SK-MEL-5 (cell line): ENCODE measurements at regions not wholly inside any gene's neighbourhood (a gene's known extent, or its start where the extent isn't known, plus 50 kb on each side); places are given as distances from the start of the nearest gene placed in this dataset.
"Not testable (repeated sequence)": the region's sequence is repeated elsewhere in the genome, so short reads cannot be mapped to it uniquely, and the experiment has no call there.

Experiments
- DNase-seq: peaks from one replicate; pipeline ENCODE4 v3.0.0-alpha.2; 2016; ENCODE audit warnings: low read depth, low spot score
- in situ Hi-C: cut with HindIII; loops from 2 replicates; pipeline ENCODE4 v1.10.0; 2016; ENCODE audit warnings: low sequenced_read_pairs, high pct_unique_total_duplicates, low pct_unique_long_range_greater_than_20kb

- DNase-seq, in situ Hi-C loops: not testable (repeated sequence)
Observed at GRCh38 chr4:187505798-187506141, 489.8 kb upstream of the ZFP42 start.

GRCh38 chr4:187516224-187516623 is 479.3 kb upstream of the ZFP42 start:
- in situ Hi-C loops: no loop called here
- DNase-seq: no peak

GRCh38 chr4:187541666-187542065 is 453.9 kb upstream of the ZFP42 start:
- DNase-seq: no peak
- in situ Hi-C loops: no loop called here

- DNase-seq: no peak
- in situ Hi-C loops: no loop called here
Observed at GRCh38 chr4:187544461-187545053, 451.0 kb upstream of the ZFP42 start.

- no peak for DNase-seq
- in situ Hi-C loops: no loop called here
Observed at GRCh38 chr4:187547316-187547715, 448.3 kb upstream of the ZFP42 start.

GRCh38 chr4:187550256-187550950 is 445.2 kb upstream of the ZFP42 start:
- in situ Hi-C loops: no loop called here
- no peak for DNase-seq

- in situ Hi-C loops: no loop called here
- DNase-seq: no peak
Observed at GRCh38 chr4:187552781-187553180, 442.8 kb upstream of the ZFP42 start.

- DNase-seq: no peak
- in situ Hi-C loops: no loop called here
Observed at GRCh38 chr4:187555174-187555573, 440.4 kb upstream of the ZFP42 start.

- no peak for DNase-seq
- in situ Hi-C loops: no loop called here
Observed at GRCh38 chr4:187558391-187558790, 437.2 kb upstream of the ZFP42 start.

GRCh38 chr4:187562345-187562744 is 433.2 kb upstream of the ZFP42 start:
- in situ Hi-C loops: no loop called here
- DNase-seq: no peak

- in situ Hi-C loops: no loop called here
- DNase-seq: no peak
Observed at GRCh38 chr4:187565416-187565815, 430.2 kb upstream of the ZFP42 start.

- no peak for DNase-seq
- in situ Hi-C loops: no loop called here
Observed at GRCh38 chr4:187569871-187570270, 425.7 kb upstream of the ZFP42 start.

- in situ Hi-C loops: no loop called here
Observed at GRCh38 chr4:187575706-187576105, 419.9 kb upstream of the ZFP42 start.

GRCh38 chr4:187576751-187577150 is 418.8 kb upstream of the ZFP42 start:
- in situ Hi-C loops: no loop called here

More at GRCh38 chr4:187575706-187576105, 419.9 kb upstream of the ZFP42 start:
- DNase-seq: no peak

GRCh38 chr4:187577941-187578480 is 417.6 kb upstream of the ZFP42 start:
- in situ Hi-C loops: no loop called here

More at GRCh38 chr4:187576751-187577150, 418.8 kb upstream of the ZFP42 start:
- DNase-seq: no peak

GRCh38 chr4:187586892-187587291 is 408.7 kb upstream of the ZFP42 start:
- in situ Hi-C loops: no loop called here
- no peak for DNase-seq

More at GRCh38 chr4:187577941-187578480, 417.6 kb upstream of the ZFP42 start:
- peak; percentile 19 for DNase-seq

GRCh38 chr4:187598196-187598595 is 397.4 kb upstream of the ZFP42 start:
- DNase-seq: no peak
- in situ Hi-C loops: no loop called here

GRCh38 chr4:187602339-187603092 is 393.1 kb upstream of the ZFP42 start:
- in situ Hi-C loops: no loop called here
- no peak for DNase-seq
